HT1080 (cell line): ENCODE measurements at regions not wholly inside any gene's neighbourhood (a gene's known extent, or its start where the extent isn't known, plus 50 kb on each side); places are given as distances from the start of the nearest gene placed in this dataset.

Source experiments
- DNase-seq: peaks from one replicate; pipeline ENCODE4 v3.0.0-alpha.2; 2015; ENCODE audit warnings: low read depth

GRCh38 chr2:145638675-145639074 is 1118.8 kb upstream of the ZEB2 start:
- no peak for DNase-seq

- no peak for DNase-seq
These were observed 1115.9 kb upstream of the ZEB2 start for GRCh38 chr2:145635706-145636427.

GRCh38 chr2:145631561-145631960 is 1111.6 kb upstream of the ZEB2 start:
- DNase-seq: no peak

- DNase-seq: no peak
These were observed 1106.4 kb upstream of the ZEB2 start for GRCh38 chr2:145626301-145626700.

GRCh38 chr2:145625111-145625510 is 1105.2 kb upstream of the ZEB2 start:
- DNase-seq: no peak

GRCh38 chr2:145623136-145623535 is 1103.2 kb upstream of the ZEB2 start:
- peak; percentile 46 for DNase-seq

GRCh38 chr2:145622285-145622684 is 1102.4 kb upstream of the ZEB2 start:
- DNase-seq: no peak

GRCh38 chr2:145617906-145618305 is 1098.0 kb upstream of the ZEB2 start:
- no peak for DNase-seq

- DNase-seq: no peak
These were observed 1097.5 kb upstream of the ZEB2 start for GRCh38 chr2:145617420-145617819.

- DNase-seq: no peak
These were observed 1095.7 kb upstream of the ZEB2 start for GRCh38 chr2:145615626-145616025.

- DNase-seq: no peak
These were observed 1090.0 kb upstream of the ZEB2 start for GRCh38 chr2:145609951-145610350.

- no peak for DNase-seq
These were observed 1081.5 kb upstream of the ZEB2 start for GRCh38 chr2:145601361-145601925.

- DNase-seq: no peak
These were observed 1080.9 kb upstream of the ZEB2 start for GRCh38 chr2:145600811-145601210.

- no peak for DNase-seq
These were observed 1079.8 kb upstream of the ZEB2 start for GRCh38 chr2:145599756-145600155.

- DNase-seq: peak; percentile 63
These were observed 1078.5 kb upstream of the ZEB2 start for GRCh38 chr2:145598434-145598833.

- no peak for DNase-seq
These were observed 1077.9 kb upstream of the ZEB2 start for GRCh38 chr2:145597809-145598208.

GRCh38 chr2:145597006-145597405 is 1077.1 kb upstream of the ZEB2 start:
- no peak for DNase-seq

- no peak for DNase-seq
These were observed 1076.5 kb upstream of the ZEB2 start for GRCh38 chr2:145596416-145596815.

GRCh38 chr2:145595296-145595695 is 1075.4 kb upstream of the ZEB2 start:
- DNase-seq: peak; percentile 15

GRCh38 chr2:145593991-145594614 is 1074.2 kb upstream of the ZEB2 start:
- DNase-seq: peak; percentile 92

GRCh38 chr2:145593280-145593679 is 1073.4 kb upstream of the ZEB2 start:
- no peak for DNase-seq

GRCh38 chr2:145592361-145592760 is 1072.4 kb upstream of the ZEB2 start:
- DNase-seq: no peak
